Smooth muscle cell of the brain vasculature (primary cell): ENCODE measurements at regions not wholly inside any gene's neighbourhood (a gene's known extent, or its start where the extent isn't known, plus 50 kb on each side); places are given as distances from the start of the nearest gene placed in this dataset.

Experiments
- DNase-seq: peaks from one replicate; pipeline ENCODE4 v3.0.0-alpha.2; 2012; ENCODE audit warnings: low read depth, low spot score

- no peak for DNase-seq
Measured at GRCh38 chr14:84555493-84555892, 974.5 kb upstream of the FLRT2 start.

GRCh38 chr14:84566109-84566508, 963.8 kb upstream of the FLRT2 start:
- DNase-seq = no peak

GRCh38 chr14:84575681-84576080, 954.3 kb upstream of the FLRT2 start:
- no peak for DNase-seq

GRCh38 chr14:84579292-84579691, 950.7 kb upstream of the FLRT2 start:
- DNase-seq = no peak

- no peak for DNase-seq
Measured at GRCh38 chr14:84581041-84581440, 948.9 kb upstream of the FLRT2 start.

GRCh38 chr14:84584511-84584910, 945.4 kb upstream of the FLRT2 start:
- no peak for DNase-seq

- DNase-seq = peak; percentile 23
Measured at GRCh38 chr14:84591827-84592445, 938.0 kb upstream of the FLRT2 start.

- no peak for DNase-seq
Measured at GRCh38 chr14:84592770-84593169, 937.2 kb upstream of the FLRT2 start.

- DNase-seq = no peak
Measured at GRCh38 chr14:84610086-84610485, 919.9 kb upstream of the FLRT2 start.

GRCh38 chr14:84622357-84622756, 907.6 kb upstream of the FLRT2 start:
- no peak for DNase-seq

GRCh38 chr14:84643446-84643845, 886.5 kb upstream of the FLRT2 start:
- DNase-seq = no peak

- DNase-seq = peak; percentile 6
Measured at GRCh38 chr14:84646786-84647500, 883.0 kb upstream of the FLRT2 start.

- no peak for DNase-seq
Measured at GRCh38 chr14:84655014-84655413, 874.9 kb upstream of the FLRT2 start.

GRCh38 chr14:84657911-84658310, 872.0 kb upstream of the FLRT2 start:
- DNase-seq = no peak

GRCh38 chr14:84670796-84671195, 859.1 kb upstream of the FLRT2 start:
- DNase-seq = no peak

- DNase-seq = no peak
Measured at GRCh38 chr14:84671776-84672175, 858.2 kb upstream of the FLRT2 start.

- DNase-seq = no peak
Measured at GRCh38 chr14:84674636-84675035, 855.3 kb upstream of the FLRT2 start.

- DNase-seq = no peak
Measured at GRCh38 chr14:84686550-84686949, 843.4 kb upstream of the FLRT2 start.

- DNase-seq = no peak
Measured at GRCh38 chr14:84688297-84689025, 841.5 kb upstream of the FLRT2 start.

GRCh38 chr14:84694161-84694560, 835.8 kb upstream of the FLRT2 start:
- no peak for DNase-seq

- no peak for DNase-seq
Measured at GRCh38 chr14:84704601-84705000, 825.3 kb upstream of the FLRT2 start.

- no peak for DNase-seq
Measured at GRCh38 chr14:84707830-84708229, 822.1 kb upstream of the FLRT2 start.

GRCh38 chr14:84708865-84709264, 821.1 kb upstream of the FLRT2 start:
- DNase-seq = no peak
